Sigmoid colon (tissue), 6 donors: ENCODE measurements at regions not wholly inside any gene's neighbourhood (a gene's known extent, or its start where the extent isn't known, plus 50 kb on each side); places are given as distances from the start of the nearest gene placed in this dataset.

Experiments
- DNase-seq: peaks from one replicate; pipeline ENCODE4 v3.0.0-alpha.2; 2019
- H3K27ac ChIP-seq, 4 donors: fragments of 200-600 bp; sonication (generic); one replicate each; pipeline ENCODE4 v1.5.1; 2016 to 2019; ENCODE audit warnings: mild to moderate bottlenecking in 1 of 4
- H3K27me3 ChIP-seq, 3 donors: fragments of 200-600 bp; sonication (generic); one replicate each; pipeline ENCODE4 v1.5.1; 2019; ENCODE audit warnings: mild to moderate bottlenecking in 1 of 3
- H3K36me3 ChIP-seq, 4 donors: fragments of 200-600 bp; sonication (generic); one replicate each; pipeline ENCODE4 v1.5.1; 2016 to 2019
- H3K4me1 ChIP-seq, 4 donors: fragments of 200-600 bp; sonication (generic); one replicate each; pipeline ENCODE4 v1.5.1; 2017 to 2019
- H3K4me3 ChIP-seq, 4 donors: fragments of 200-600 bp; sonication (generic); one replicate each; pipeline ENCODE4 v1.5.1; 2017 to 2019; ENCODE audit warnings: mild to moderate bottlenecking in 2 of 4, moderate library complexity in 1 of 4
- H3K9me3 ChIP-seq, 4 donors: fragments of 200-600 bp in 3 of 4; sonication (generic) in 3 of 4; one replicate each; pipeline versions ENCODE4 v1.5.1 to v1.6.1; 2013 to 2019
- CTCF ChIP-seq, 4 experiments: fragments of 450-650 bp in 3 of 4; fragments of 200-600 bp in 1 of 4; IDR thresholded peaks; one replicate each; pipeline ENCODE4 v1.5.1; 2016 to 2019; ENCODE audit warnings: antibody characterized with exemption in 4 of 4, mild to moderate bottlenecking in 3 of 4, moderate library complexity in 2 of 4
- EP300 ChIP-seq, 4 donors: sonication (generic); formaldehyde crosslinking; IDR thresholded peaks; one replicate each; pipeline ENCODE4 v1.6.1; 2017; ENCODE audit warnings: antibody characterized with exemption in 4 of 4
- POLR2A ChIP-seq, 2 donors: fragments of 450-650 bp; IDR thresholded peaks; one replicate each; pipeline ENCODE4 v1.6.1; 2016; ENCODE audit warnings: antibody characterized with exemption in 2 of 2, mild to moderate bottlenecking in 2 of 2, moderate library complexity in 2 of 2
- POLR2AphosphoS5 ChIP-seq, 4 donors: sonication (generic); formaldehyde crosslinking; IDR thresholded peaks; one replicate each; pipeline ENCODE4 v1.6.1; 2017; ENCODE audit warnings: antibody characterized with exemption in 4 of 4
- WGBS, 2 donors: extraction: QIAGEN DNeasy Blood & Tissue Kit; methylation state at CpG; one replicate each; pipeline ENCODE4 v1.1.7; 2013; 5-methylcytosine and 5-hydroxymethylcytosine counted together
- intact Hi-C: fragments of 100-400 bp; cut with DNase I; formaldehyde crosslinking; loops from one replicate; pipeline ENCODE4 v1.15.1; 2023
- donor health status: healthy with polysubstance abuse.
- donor health status: healthy.

- H3K27me3 ChIP-seq = no peaks in the 10 kb centered on the region
- no peak for DNase-seq
- TF ChIP-seq CTCF (IDR thresholded peaks at IDR 0.05) (no peak), POLR2AphosphoS5 (IDR thresholded peaks at IDR 0.05) (no peak), POLR2A (IDR thresholded peaks at IDR 0.05) (no peak), EP300 (IDR thresholded peaks at IDR 0.05) (no peak)
- H3K36me3 ChIP-seq = no peaks in the 10 kb centered on the region
- no peak overlapping the region for H3K27ac ChIP-seq
- H3K4me1 ChIP-seq = no peaks in the 10 kb centered on the region
- 65 to 83% methylated on average over 6 of the region's 6 CpGs for WGBS, 2 donors
- H3K9me3 ChIP-seq = no peaks in the 10 kb centered on the region
- no peak overlapping the region for H3K4me3 ChIP-seq
- intact Hi-C loops = no loop called here
Measured at GRCh38 chr18:47585914-47586313, 334.5 kb upstream of the SKOR2 start.

- WGBS, 2 donors = 69 to 76% methylated on average over 5 of the region's 5 CpGs
- Histone ChIP-seq H3K27me3 (no peaks in the 10 kb centered on the region), H3K4me1 (no peaks in the 10 kb centered on the region), H3K36me3 (no peaks in the 10 kb centered on the region), H3K4me3 (no peak overlapping the region), H3K27ac (no peak overlapping the region), H3K9me3 (no peaks in the 10 kb centered on the region)
- no peak for DNase-seq
- no peak for TF ChIP-seq POLR2AphosphoS5 (IDR thresholded peaks at IDR 0.05)
- no peak for TF ChIP-seq EP300 (IDR thresholded peaks at IDR 0.05)
- no peak for TF ChIP-seq CTCF (IDR thresholded peaks at IDR 0.05)
- no peak for TF ChIP-seq POLR2A (IDR thresholded peaks at IDR 0.05)
- intact Hi-C loops = no loop called here
Measured at GRCh38 chr18:47585136-47585535, 333.7 kb upstream of the SKOR2 start.

- no peaks in the 10 kb centered on the region for H3K36me3 ChIP-seq
- H3K27ac ChIP-seq = no peak overlapping the region
- TF ChIP-seq CTCF (IDR thresholded peaks at IDR 0.05) = no peak
- no peak for TF ChIP-seq POLR2AphosphoS5 (IDR thresholded peaks at IDR 0.05)
- no peak for TF ChIP-seq POLR2A (IDR thresholded peaks at IDR 0.05)
- no peak for TF ChIP-seq EP300 (IDR thresholded peaks at IDR 0.05)
- H3K9me3 ChIP-seq = no peaks in the 10 kb centered on the region
- H3K4me3 ChIP-seq = no peak overlapping the region
- no peak for DNase-seq
- intact Hi-C loops = no loop called here
- 41 to 72% methylated on average over 3 of the region's 3 CpGs for WGBS, 2 donors
- H3K4me1 ChIP-seq = no peaks in the 10 kb centered on the region
- H3K27me3 ChIP-seq = no peaks in the 10 kb centered on the region
Measured at GRCh38 chr18:47582093-47582492, 330.6 kb upstream of the SKOR2 start.

- 58 to 82% methylated on average over 7 of the region's 7 CpGs for WGBS, 2 donors
- no peak for DNase-seq
- Histone ChIP-seq H3K27ac (no peak overlapping the region), H3K27me3 (no peaks in the 10 kb centered on the region), H3K4me1 (no peaks in the 10 kb centered on the region), H3K4me3 (no peak overlapping the region), H3K36me3 (no peaks in the 10 kb centered on the region), H3K9me3 (no peaks in the 10 kb centered on the region)
- TF ChIP-seq EP300 (IDR thresholded peaks at IDR 0.05) (no peak), POLR2AphosphoS5 (IDR thresholded peaks at IDR 0.05) (no peak), CTCF (IDR thresholded peaks at IDR 0.05) (no peak), POLR2A (IDR thresholded peaks at IDR 0.05) (no peak)
- intact Hi-C loops = no loop called here
Measured at GRCh38 chr18:47577520-47577919, 326.1 kb upstream of the SKOR2 start.

GRCh38 chr18:47574966-47575365 is 323.5 kb upstream of the SKOR2 start:
- no peak for DNase-seq
- Histone ChIP-seq H3K9me3 (no peaks in the 10 kb centered on the region), H3K27ac (no peak overlapping the region), H3K4me3 (no peak overlapping the region), H3K36me3 (no peaks in the 10 kb centered on the region), H3K27me3 (no peaks in the 10 kb centered on the region), H3K4me1 (no peaks in the 10 kb centered on the region)
- 5 to 33% methylated on average over 6 of the region's 6 CpGs for WGBS, 2 donors
- TF ChIP-seq EP300 (IDR thresholded peaks at IDR 0.05) (no peak), POLR2A (IDR thresholded peaks at IDR 0.05) (no peak), CTCF (IDR thresholded peaks at IDR 0.05) (no peak), POLR2AphosphoS5 (IDR thresholded peaks at IDR 0.05) (no peak)
- intact Hi-C loops = no loop called here
